HG02642 (cell line): ENCODE measurements at regions not wholly inside any gene's neighbourhood (a gene's known extent, or its start where the extent isn't known, plus 50 kb on each side); places are given as distances from the start of the nearest gene placed in this dataset.

Source experiments
- ATAC-seq: cut with Tn5 transposase; IDR thresholded peaks from one replicate; pipeline ENCODE4 v1.9.1; 2021; ENCODE audit warnings: mild to moderate bottlenecking; ENCODE audit not compliant: unreplicated experiment, poor library complexity

DNA sequence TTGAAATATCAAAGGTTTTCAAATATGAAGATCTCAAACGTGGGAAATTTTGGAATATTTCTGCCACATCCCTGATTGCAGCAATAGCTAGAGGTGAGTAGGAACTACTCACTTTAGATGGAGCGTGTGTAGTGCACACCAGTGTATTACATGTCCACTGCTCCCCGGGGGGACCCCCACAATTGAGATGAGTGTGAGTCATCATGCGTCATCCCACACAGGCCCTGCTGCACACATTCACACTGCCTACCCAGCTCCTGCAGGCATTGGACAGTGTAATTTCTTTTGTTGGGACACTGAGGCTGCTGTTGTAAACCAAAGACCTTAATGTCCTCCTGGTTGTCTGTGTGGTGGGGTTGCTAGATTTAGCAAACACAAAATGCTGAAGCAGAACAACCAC is 280.0 kb downstream of the GAS1 start:
- no peak for ATAC-seq

DNA sequence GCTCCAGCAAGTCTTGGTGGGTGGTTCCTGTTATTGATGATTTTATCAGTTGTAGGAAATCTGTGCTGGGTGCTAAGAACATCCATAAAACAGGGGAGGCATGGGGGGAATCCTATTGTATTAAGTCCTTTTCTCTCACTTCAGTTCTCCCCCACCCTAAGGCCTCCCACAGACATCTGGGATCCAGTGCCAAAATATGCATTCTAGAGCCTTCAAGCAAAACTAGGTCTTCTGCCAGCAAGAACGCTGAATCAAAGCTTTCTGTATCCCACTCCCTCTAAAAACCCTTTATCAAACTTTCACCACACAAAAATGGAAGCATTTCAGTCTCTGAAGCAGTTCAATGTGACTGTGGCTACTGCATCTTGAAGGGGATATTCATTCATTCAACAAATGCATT is 281.9 kb downstream of the GAS1 start:
- no peak for ATAC-seq

DNA sequence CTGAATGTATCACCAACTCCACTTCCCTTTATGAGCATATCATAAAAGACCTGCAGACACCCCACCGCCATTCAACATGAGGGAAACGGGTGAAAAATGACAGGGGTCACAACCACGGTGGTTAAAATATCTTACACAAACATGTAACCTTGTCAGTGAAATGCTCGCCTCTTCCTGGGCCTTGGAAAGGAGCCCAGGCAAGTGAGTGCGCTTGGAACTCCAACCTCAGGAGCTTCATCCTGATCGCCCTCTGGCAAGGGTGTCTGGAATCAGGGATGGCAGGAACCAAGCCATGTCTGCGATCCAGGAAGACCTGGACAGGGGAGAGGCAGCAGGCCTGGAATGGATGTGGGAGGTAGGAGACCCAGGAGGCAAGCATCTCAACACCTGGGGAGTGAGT is 282.7 kb downstream of the GAS1 start:
- no peak for ATAC-seq

DNA sequence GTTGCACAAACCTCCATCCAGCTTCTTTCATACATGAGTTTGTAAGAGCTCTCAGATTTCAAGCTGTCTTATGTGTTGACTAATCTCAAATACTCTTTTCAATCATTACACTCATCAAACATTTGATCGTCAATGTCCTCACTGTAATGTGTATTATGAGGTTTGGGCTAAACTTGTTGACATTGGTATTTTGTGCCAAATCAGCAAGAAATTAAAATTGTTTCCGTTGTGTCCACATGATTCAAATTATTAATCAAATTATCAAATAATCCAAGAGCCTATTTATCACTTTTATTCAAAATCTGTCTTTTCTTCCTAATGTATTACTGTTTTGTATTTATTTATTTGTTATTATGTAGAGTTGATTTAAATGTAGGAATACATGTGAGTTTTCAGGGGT is 283.4 kb downstream of the GAS1 start:
- no peak for ATAC-seq

DNA sequence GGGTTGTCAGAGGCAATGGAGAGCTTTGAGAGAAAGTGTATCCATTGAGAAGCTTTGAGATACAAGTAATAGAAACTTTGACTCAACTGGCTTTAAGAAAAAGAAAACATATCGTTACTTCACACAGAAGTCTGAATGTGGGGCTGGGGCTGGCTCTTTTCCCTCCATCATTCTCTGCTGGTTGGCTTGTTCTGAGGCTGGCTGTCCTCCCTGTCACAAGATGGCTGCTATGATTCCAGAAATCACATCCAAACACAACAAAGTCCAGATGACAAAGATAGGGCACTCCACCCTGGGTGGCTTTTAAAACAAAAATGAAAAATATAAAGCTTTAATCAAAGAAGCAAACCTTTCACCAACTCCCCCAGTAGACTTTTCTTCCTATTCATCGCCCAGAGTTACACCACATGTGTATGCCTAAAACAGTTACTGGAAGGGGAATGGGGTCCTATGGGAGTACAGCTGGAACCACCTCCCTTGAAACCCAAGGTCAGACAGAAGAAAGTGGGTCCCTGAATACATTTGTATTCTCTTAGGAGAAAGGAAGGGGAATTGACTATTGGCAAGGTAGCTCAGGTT is 284.3 kb downstream of the GAS1 start:
- ATAC-seq = no peak

DNA sequence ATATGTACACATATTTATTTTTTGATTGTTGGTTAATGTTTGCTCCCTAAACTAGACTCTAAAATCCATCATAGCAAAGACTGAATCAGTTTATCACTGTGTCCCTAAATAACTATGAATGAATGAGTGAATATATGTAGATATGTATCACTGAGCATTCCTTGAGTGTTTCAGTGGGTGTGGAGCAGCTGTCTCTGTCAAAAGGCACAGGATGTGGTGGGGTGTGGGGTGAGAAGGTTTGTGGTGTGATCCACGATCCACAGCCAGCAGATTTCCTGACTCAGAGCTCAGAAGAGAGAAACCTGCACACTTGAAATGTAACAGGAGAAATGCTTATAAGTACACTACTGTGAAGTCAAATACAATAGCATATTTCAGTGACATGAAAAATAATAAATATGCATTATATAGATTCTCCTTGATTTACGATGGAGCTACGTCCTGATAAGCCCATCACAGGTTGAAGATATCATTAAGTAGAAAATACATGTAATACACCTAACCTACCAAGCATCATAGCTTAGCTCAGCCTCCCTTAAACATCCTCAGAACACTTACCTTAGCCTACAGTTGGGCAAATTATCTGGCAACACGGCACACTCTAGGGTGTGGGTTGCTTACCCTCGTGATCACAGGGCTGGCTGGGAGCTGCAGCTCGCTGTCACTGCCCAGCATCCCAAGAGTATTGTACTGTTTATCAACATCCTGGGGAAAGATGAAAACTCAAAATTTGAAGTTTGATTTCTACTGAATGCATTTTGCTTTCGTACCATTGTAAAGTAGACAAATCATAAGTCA is 287.0 kb downstream of the GAS1 start:
- ATAC-seq = no peak

DNA sequence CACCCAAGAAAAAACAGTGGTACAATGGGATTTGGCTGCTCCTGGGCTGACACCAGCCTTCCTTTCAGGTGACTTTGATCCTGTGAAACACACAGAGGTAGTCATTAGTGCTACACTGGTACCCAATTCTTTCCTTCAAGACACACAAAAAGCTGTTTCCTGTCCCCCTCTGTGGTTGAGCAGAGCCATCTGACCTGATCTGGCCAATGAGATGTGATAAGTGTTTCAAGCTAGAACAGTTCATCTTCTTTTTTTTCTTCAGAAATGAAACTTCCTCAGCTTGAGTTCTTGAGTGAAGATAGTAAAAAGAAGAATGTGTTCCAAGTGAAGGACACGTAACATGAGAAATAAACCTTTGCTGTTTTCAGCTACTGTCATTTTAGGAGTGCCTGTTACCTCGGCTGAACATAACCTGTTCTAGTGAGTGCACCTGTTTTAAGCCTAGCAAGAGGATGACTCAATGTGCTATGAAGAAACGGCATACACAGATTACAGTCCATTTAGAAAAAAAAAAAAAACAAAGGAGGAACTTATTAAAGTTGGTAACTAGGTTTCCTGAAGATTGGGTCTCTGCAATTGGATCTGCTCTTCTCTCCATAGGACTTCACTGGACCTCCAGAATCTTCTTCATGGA is 287.8 kb downstream of the GAS1 start:
- no peak for ATAC-seq

DNA sequence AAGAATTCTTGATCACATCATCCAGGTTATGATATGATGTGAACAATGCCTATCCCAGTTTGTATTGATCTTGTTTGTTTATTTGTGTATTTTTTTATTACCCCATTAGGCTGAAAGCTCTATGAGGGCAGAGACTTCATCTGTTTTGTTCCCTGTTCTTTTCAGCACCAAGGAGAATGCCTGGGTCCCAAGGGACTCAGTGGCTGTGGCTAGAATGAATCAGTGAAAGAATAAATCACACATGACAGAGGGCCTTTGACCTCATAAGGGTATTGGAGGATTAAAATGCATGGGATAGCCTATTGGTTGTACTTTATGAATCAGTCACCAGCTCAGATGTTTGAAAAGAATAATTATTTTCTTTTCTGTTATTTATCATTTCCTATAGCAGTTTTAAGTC is 292.2 kb downstream of the GAS1 start:
- ATAC-seq = no peak

DNA sequence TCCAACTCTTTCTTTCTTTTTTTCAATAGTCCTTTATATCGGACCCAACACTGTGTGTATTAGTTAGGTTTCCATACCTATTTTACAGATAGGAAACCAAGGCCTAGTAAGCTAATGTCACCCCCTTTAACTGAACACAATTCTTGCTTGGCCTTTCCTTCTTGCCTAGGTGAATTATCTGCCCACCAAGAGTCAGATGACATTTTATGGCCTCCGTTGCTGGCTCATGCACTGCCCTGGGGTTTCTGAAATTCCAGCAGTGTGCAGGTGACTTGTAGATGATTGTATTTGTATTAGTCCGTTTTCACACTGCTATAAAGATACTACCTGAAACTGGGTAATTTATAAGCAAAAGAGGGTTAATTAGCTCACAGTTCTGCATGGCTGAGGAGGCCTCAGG is 293.8 kb downstream of the GAS1 start:
- ATAC-seq = no peak

DNA sequence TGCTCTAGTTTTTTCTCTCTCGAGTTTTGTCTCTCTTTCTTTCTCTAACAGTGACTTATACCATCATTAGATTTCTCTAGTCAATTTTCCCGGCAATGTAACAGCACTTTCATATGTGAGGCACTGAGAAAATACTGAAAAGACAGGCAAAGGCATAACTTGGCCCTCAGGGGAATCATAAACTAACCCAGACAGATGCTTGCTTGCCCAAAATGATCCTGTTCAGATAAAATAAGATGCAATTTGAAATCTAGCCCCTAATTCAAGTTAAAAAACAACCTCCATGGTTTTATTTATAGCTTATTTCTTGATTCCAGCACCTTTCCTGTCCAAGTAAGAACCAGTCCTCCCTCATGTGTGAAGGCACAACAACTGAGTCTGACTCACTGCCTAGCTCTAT is 294.6 kb downstream of the GAS1 start:
- no peak for ATAC-seq

DNA sequence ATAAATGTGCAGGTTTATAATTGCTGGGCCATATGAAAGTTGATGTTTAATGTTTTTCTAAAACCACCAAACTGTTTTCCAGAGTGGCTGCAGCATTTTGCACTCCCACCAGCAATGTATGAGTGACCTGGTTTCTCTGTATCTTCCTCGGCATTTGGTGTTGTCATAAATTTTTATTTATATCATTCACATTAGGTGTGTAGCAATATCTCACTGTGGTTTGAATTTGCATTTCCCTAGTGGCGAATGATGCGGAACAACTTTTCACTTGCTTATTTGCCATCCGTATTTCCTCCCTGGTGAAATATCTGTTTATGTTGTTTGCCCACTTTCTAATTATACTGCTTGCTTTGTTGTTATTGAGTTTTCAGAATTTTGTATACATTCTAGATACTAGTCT is 295.7 kb upstream of the TUT7 start:
- no peak for ATAC-seq

DNA sequence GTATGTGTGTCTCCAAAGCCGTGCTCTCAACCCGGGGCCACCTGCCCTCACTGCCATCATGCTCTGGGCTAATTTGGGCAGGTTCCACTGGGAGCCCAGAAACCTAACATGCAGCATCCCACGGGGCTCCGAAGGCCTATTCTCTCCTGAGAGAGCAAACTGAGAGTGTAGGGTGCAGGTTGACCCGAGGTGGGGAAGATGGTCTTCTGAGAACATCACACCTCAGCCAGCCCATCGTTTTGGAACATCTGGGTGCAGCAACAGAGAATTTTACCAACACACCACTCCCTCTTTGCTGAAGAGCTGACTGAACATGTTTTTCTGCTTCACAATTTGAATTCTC is 294.6 kb upstream of the TUT7 start:
- ATAC-seq = no peak

DNA sequence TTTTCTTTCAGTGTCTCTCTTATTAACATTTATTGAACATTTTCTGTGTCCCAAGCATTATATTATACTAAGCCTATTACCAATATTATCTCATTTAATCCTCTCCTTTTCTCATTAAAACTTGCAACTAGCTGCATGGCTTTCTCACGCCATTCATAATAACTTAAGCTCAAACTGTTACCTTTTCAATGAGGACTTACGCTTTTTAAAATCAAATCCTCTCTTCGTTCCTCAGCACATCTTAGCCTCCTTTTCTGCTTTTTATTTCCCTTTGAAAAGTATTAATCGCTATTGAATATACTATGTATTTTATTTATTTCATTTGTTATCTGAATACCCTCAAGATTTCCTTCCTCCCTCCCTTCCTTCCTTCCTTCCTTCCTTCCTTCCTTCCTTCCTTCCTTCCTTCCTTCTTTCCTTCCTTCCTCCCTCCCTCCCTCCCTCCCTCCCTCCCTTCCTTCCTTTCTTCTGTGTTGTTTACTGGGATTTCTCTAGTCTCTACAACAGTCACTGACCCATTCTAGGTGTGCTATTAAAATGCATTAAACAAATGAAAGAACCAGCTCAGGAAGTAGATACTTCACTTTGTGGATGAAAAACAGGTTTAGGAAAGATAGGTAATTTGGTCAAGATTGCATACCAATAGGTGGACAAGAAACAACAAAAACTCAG is 294.1 kb upstream of the TUT7 start:
- ATAC-seq = no peak

DNA sequence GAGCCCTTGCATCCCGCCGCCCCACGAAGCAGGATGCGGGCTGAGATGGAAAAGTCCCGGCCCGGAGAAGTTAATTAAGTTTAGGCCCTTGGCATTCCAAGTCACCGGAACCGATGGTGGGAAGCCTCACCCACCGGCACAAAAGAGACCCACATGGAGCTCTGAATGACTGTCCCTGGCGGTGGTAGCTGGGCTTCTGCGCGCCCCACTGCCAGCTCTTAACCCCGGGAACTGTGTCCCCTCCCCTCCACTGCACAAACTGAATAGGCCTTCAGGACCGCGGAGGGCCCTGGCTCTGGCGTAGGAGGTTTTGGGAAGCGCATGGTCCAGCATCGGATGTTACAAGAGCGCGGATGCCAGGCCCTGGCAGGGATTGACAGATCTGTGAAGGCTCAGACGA is 291.1 kb upstream of the TUT7 start:
- no peak for ATAC-seq

DNA sequence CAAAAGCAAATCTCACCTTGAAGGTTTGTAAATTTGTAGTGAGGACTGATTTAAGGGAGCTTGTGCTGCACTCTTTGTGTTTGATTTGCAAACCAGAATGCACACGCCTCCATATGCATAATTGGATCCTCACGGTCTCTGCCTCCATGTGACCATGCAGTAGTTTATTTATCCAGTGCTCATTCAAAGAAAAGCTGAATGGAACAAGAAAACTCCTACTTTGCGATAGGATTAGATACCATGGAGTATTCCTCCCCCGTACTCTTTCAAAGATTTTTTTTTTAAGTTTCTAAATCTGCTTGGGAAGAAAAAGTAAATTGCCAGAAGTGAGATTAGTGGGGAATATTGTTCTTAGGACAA is 290.4 kb upstream of the TUT7 start:
- no peak for ATAC-seq

DNA sequence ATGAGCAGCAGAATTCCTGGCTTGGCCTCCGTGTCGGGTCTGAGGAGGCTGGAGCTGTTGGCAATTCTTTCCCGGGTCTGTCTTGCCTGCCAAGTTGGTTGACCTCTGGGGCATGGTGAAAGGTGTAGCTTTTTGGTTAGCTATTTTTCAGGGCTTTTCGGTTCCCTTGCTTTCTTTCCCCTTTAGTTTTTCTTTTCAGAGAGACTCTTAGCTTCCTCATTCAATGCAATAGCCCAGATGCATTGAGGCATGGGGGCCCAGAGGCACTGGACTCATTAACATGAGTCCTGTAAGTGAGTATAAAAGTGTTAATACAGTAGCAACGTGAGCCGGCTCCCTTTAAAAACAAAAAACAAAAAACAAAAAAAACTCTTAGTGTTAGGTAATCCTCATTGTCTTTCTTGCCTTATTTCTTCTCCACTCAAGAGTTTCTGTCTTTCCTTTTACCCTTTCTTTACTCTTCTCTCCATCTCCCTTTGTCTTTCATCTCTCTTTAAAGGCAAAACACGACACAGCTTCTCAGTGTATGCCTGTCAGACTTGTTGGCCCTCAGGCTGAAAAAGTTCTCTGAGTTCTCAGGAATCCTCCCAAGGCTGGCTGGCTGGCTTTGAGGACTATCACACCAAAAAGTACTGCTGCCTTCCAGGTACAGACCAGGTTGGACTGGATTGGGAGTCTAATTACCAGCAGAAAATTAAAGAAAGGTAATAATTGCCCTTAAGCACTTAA is 289.9 kb upstream of the TUT7 start:
- no peak for ATAC-seq

DNA sequence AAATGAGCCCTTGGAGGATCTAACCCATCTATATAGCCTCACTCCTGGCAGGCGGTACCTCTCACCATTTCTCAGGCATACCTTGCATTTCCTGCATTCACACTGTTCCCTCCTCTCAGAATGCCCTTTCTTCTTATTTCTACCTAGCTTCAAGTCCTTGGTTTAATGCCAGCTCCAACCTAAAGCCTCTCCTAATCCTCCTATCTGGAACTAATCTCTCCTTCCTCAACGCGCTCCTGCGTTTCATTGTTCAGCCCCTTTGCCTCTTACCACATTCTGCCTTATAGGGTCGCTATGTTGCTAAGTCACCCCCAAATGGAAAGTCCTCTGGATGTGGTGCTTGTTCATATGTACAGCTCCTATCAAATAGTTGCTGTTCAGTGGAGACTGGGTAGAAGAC is 288.5 kb upstream of the TUT7 start:
- no peak for ATAC-seq

DNA sequence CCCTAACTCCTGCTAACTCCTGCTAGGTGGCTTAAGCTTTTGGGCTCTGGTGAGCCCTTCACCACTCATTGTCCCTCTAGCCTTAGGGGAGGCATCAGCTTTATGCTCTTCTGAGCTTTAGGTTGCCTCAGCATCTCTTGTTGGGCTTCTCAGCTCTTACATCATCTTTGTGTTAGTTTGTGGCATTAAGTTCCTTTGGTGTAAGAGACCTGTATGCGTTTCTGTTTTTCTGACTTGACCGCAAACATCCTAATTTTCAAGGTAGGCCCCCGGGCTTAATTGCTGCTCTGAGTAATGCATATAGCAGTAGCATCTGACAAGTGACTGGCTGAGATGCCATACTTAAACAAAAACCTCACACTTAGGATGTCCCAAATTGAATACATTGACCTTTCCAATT is 287.8 kb upstream of the TUT7 start:
- no peak for ATAC-seq

DNA sequence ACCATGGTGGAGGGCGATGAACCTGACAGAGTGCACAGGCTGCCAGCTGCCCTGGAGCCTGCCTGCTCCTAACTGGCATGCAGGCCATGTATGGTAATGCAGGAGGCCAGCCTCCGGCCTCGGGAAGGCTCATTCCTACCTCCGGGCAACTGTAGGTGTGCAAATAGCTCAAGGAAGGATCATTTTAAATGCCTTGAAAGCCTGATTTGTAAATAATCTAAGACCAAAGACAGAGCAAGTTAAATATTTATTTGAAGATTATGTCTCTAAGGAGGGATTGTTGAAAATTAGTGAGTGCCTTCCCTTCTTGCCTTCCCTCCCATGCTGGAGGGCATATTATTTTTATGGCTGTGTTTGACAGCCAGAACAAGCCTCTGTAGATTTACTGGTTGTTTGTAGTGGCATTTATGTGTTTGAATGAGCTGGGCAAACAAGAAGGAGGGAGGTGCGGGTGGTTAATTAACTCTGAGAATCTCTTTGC is 285.7 kb upstream of the TUT7 start:
- ATAC-seq = no peak

DNA sequence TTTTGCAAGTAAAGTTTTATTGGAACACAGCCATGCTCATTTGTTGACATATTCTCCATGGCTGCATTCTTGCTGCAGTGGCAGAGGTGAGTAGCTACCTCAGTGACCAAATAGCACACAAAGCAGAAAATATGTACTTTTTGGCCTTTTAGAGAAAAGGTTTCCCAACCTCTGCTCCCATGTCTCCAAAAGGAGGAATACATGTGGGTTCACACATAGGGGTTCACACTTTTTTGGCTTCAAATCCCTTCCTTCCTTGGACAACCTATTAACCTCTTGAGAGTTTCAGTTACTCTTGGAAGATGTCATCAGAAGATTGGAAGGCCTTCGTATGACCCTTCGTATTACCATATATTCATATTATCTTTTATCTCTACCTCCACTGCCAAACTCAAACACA is 285.1 kb upstream of the TUT7 start:
- ATAC-seq = no peak

DNA sequence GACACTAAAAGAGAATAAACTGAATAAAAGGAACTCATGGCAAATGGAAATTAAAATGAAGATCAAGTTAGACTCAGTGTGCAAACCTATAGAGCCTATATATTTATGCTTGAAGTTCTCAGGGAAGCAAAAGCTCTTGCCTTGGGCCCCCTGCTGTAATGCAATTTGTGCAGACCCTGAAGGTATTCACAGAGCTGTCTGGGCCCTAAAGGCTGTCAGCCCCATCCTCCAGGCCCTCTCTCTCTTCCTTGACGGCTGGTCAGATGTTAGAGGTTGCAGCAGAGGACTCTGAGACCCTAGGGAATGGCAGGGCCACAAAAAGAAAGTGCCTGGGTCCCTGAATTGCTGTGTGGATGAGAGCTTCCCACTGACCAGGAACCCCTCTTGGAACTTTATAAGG is 283.9 kb upstream of the TUT7 start:
- no peak for ATAC-seq
